OCI-M1 (cell line): ENCODE measurements at regions not wholly inside any gene's neighbourhood (a gene's known extent, or its start where the extent isn't known, plus 50 kb on each side); places are given as distances from the start of the nearest gene placed in this dataset.
A peak's percentile ranks its signal among the peaks of the same experiment; 100 is the strongest.

Experiments
- DNase-seq: peaks from one replicate; lab custom pipeline; 2025; lab: John Stamatoyannopoulos, UW

GRCh38 chr5:61910771-61911170, 395.2 kb upstream of the KIF2A start:
- DNase-seq = no peak

- DNase-seq = no peak
These were observed 393.4 kb upstream of the KIF2A start for GRCh38 chr5:61912559-61912958.

GRCh38 chr5:61915646-61916045, 390.4 kb upstream of the KIF2A start:
- DNase-seq = no peak

- peak; percentile 33 for DNase-seq
These were observed 389.1 kb upstream of the KIF2A start for GRCh38 chr5:61916621-61917620.

GRCh38 chr5:61918611-61919010, 387.4 kb upstream of the KIF2A start:
- DNase-seq = no peak

- DNase-seq = no peak
These were observed 386.1 kb upstream of the KIF2A start for GRCh38 chr5:61919920-61920319.

GRCh38 chr5:61924251-61924650, 381.8 kb upstream of the KIF2A start:
- DNase-seq = no peak

GRCh38 chr5:61926911-61927310, 379.1 kb upstream of the KIF2A start:
- no peak for DNase-seq

GRCh38 chr5:61931236-61931635, 374.8 kb upstream of the KIF2A start:
- DNase-seq = no peak

GRCh38 chr5:61933787-61934626, 372.0 kb upstream of the KIF2A start:
- DNase-seq = peak; percentile 83

GRCh38 chr5:61941637-61942036, 364.4 kb upstream of the KIF2A start:
- no peak for DNase-seq

- no peak for DNase-seq
These were observed 363.4 kb upstream of the KIF2A start for GRCh38 chr5:61942462-61943049.

- no peak for DNase-seq
These were observed 362.3 kb upstream of the KIF2A start for GRCh38 chr5:61943713-61944112.

- DNase-seq = no peak
These were observed 357.9 kb upstream of the KIF2A start for GRCh38 chr5:61948151-61948550.

GRCh38 chr5:61949054-61949678, 356.8 kb upstream of the KIF2A start:
- no peak for DNase-seq

- no peak for DNase-seq
These were observed 356.1 kb upstream of the KIF2A start for GRCh38 chr5:61949679-61950435.

GRCh38 chr5:61951295-61951694, 354.7 kb upstream of the KIF2A start:
- peak; percentile 35 for DNase-seq

- no peak for DNase-seq
These were observed 352.1 kb upstream of the KIF2A start for GRCh38 chr5:61953913-61954312.

GRCh38 chr5:61964201-61964600, 341.8 kb upstream of the KIF2A start:
- no peak for DNase-seq

- DNase-seq = peak; percentile 25
These were observed 340.9 kb upstream of the KIF2A start for GRCh38 chr5:61965069-61965468.

GRCh38 chr5:61965490-61965889, 340.5 kb upstream of the KIF2A start:
- DNase-seq = no peak
